ENCODE measurements at regions not wholly inside any gene's neighbourhood (a gene's known extent, or its start where the extent isn't known, plus 50 kb on each side); places are given as distances from the start of the nearest gene placed in this dataset.

- TF ChIP-seq GLIS3 (CRISPR knock-in tag; IDR thresholded peaks at IDR 0.05): no peak
- TF ChIP-seq CREB5 (CRISPR knock-in tag; IDR thresholded peaks at IDR 0.05; ENCODE audit: low read depth): no peak
- no peak for TF ChIP-seq CSRNP3 (CRISPR knock-in tag; IDR thresholded peaks at IDR 0.05)
- no peak for TF ChIP-seq ZNF70 (CRISPR knock-in tag; IDR thresholded peaks at IDR 0.05)
- TF ChIP-seq RARB (CRISPR knock-in tag; IDR thresholded peaks at IDR 0.05): no peak
- TF ChIP-seq ZFP30 (CRISPR knock-in tag; IDR thresholded peaks at IDR 0.05): no peak
- no peak for TF ChIP-seq TSHZ2 (CRISPR knock-in tag; IDR thresholded peaks at IDR 0.05)
These were observed 52.0 kb upstream of the RGS2 start for GRCh38 chr1:192756847-192757246.
